ENCODE measurements at regions not wholly inside any gene's neighbourhood (a gene's known extent, or its start where the extent isn't known, plus 50 kb on each side); places are given as distances from the start of the nearest gene placed in this dataset.

DNA sequence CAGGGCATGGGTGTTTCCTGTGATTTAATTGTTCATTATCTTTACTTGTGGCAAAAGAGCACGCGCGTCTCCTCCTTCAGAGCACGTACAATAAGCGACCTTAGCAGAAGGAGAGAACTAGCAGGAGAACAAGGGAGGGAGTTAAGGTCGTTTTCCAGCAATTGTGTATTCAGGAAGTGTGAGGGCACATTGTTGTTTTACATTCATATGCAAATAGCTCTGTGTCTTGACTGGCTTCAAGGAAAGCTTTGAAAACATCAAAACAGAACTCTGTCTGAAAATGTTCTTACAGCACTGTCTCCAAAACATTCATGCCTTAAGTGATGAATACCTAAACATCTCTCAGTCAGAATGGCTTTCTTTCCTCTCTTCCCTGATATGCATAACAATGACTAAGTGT, 499.1 kb downstream of the ACTR3B start:
- ChIA-PET POLR2A (no interaction called here), CTCF (no interaction called here)
- peaks cover 95% of the 10 kb centered on the region for H3K9me3 Mint-ChIP-seq
- no peak overlapping the region for H3K4me3 Mint-ChIP-seq
- H3K4me1 Mint-ChIP-seq: peaks cover 3% of the 10 kb centered on the region; the same call in 1 of the 2 replicates
- no peak for DNase-seq (ENCODE audit: low spot score)
- ATAC-seq: peak; percentile 28
- TF ChIP-seq ZNF219 (CRISPR knock-in tag; IDR thresholded peaks at IDR 0.05; ENCODE audit: borderline replicate concordance) (no peak), SP1 (CRISPR knock-in tag; conservative IDR thresholded peaks at IDR 0.05) (no peak), SOX15 (CRISPR knock-in tag; IDR thresholded peaks at IDR 0.05) (no peak)
- TF ChIP-seq, protein P1, sequence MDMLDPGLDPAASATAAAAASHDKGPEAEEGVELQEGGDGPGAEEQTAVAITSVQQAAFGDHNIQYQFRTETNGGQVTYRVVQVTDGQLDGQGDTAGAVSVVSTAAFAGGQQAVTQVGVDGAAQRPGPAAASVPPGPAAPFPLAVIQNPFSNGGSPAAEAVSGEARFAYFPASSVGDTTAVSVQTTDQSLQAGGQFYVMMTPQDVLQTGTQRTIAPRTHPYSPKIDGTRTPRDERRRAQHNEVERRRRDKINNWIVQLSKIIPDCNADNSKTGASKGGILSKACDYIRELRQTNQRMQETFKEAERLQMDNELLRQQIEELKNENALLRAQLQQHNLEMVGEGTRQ (CRISPR knock-in tag; IDR thresholded peaks at IDR 0.05): no peak
- TF ChIP-seq, protein P2, sequence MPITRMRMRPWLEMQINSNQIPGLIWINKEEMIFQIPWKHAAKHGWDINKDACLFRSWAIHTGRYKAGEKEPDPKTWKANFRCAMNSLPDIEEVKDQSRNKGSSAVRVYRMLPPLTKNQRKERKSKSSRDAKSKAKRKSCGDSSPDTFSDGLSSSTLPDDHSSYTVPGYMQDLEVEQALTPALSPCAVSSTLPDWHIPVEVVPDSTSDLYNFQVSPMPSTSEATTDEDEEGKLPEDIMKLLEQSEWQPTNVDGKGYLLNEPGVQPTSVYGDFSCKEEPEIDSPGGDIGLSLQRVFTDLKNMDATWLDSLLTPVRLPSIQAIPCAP (CRISPR knock-in tag; IDR thresholded peaks at IDR 0.05): no peak
- H3K36me3 Mint-ChIP-seq: peaks cover 79% of the 10 kb centered on the region
- H3K27ac Mint-ChIP-seq: no peak overlapping the region
- peaks cover 10% of the 10 kb centered on the region for H3K27me3 Mint-ChIP-seq (ENCODE audit: low read depth)

DNA sequence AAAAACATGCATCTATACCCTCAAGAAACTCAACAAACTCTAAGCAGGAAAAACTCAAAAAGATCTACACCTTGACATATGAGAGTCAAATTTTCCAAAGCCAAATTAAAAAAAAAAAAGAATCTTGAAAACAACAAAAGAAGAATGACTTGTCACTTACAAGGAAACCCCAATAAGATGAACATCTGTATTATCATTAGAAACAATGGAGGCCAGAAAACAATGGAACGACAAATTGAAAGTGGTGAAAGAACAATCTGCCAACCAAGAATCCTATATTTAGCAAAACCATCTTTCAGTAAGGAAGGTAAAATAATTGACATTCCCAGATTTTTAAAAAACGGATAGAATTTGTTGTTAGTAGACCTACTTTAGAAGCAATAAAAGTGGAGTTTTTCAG, 516.8 kb downstream of the ACTR3B start:
- ChIA-PET CTCF (no interaction called here), POLR2A (no interaction called here)
- DNase-seq (ENCODE audit: low spot score): no peak
- Mint-ChIP-seq H3K4me1 (no peaks in the 10 kb centered on the region), H3K27me3 (ENCODE audit: low read depth) (peaks cover 3% of the 10 kb centered on the region; the same call in 1 of the 2 replicates), H3K27ac (no peak overlapping the region), H3K36me3 (peaks cover 54% of the 10 kb centered on the region), H3K4me3 (no peak overlapping the region), H3K9me3 (peaks cover 86% of the 10 kb centered on the region)
- no peak for TF ChIP-seq ZBTB21 (CRISPR knock-in tag; IDR thresholded peaks at IDR 0.05; ENCODE audit: borderline replicate concordance)
- TF ChIP-seq RELA (CRISPR knock-in tag; IDR thresholded peaks at IDR 0.05; ENCODE audit: borderline replicate concordance): no peak
- TF ChIP-seq, protein P3, sequence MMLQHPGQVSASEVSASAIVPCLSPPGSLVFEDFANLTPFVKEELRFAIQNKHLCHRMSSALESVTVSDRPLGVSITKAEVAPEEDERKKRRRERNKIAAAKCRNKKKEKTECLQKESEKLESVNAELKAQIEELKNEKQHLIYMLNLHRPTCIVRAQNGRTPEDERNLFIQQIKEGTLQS (CRISPR knock-in tag; conservative IDR thresholded peaks at IDR 0.05): no peak
- TF ChIP-seq, protein P4, sequence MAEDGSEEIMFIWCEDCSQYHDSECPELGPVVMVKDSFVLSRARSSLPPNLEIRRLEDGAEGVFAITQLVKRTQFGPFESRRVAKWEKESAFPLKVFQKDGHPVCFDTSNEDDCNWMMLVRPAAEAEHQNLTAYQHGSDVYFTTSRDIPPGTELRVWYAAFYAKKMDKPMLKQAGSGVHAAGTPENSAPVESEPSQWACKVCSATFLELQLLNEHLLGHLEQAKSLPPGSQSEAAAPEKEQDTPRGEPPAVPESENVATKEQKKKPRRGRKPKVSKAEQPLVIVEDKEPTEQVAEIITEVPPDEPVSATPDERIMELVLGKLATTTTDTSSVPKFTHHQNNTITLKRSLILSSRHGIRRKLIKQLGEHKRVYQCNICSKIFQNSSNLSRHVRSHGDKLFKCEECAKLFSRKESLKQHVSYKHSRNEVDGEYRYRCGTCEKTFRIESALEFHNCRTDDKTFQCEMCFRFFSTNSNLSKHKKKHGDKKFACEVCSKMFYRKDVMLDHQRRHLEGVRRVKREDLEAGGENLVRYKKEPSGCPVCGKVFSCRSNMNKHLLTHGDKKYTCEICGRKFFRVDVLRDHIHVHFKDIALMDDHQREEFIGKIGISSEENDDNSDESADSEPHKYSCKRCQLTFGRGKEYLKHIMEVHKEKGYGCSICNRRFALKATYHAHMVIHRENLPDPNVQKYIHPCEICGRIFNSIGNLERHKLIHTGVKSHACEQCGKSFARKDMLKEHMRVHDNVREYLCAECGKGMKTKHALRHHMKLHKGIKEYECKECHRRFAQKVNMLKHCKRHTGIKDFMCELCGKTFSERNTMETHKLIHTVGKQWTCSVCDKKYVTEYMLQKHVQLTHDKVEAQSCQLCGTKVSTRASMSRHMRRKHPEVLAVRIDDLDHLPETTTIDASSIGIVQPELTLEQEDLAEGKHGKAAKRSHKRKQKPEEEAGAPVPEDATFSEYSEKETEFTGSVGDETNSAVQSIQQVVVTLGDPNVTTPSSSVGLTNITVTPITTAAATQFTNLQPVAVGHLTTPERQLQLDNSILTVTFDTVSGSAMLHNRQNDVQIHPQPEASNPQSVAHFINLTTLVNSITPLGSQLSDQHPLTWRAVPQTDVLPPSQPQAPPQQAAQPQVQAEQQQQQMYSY (CRISPR knock-in tag; IDR thresholded peaks at IDR 0.05): no peak
- no peak for TF ChIP-seq ZNF138 (CRISPR knock-in tag; conservative IDR thresholded peaks at IDR 0.05)
- ATAC-seq: no peak

DNA sequence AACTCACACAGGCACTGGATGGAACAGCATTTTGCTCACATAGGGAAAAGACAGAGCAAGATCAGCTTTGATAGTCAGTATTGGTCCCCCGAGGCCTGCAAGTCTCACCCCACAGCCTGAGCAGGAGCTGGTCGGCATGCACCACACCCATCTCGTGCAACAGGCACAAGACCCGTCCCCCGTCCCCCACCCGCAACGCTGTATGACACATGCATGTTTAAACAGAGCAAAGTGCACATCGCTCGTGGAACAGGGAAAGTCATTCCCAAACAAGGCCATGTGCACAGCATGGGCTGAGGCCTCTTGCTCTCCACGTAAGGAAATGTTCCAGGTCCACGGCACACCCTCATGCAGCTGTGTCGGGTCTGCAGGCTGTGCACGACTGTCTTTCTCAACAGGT, 527.2 kb downstream of the ACTR3B start:
- POLR2A ChIA-PET: no interaction called here
- Mint-ChIP-seq H3K27me3 (ENCODE audit: low read depth) (peaks cover 4% of the 10 kb centered on the region; the same call in 1 of the 2 replicates), H3K36me3 (peaks cover 62% of the 10 kb centered on the region), H3K4me1 (no peaks in the 10 kb centered on the region), H3K4me3 (no peak overlapping the region), H3K27ac (no peak overlapping the region), H3K9me3 (peaks cover 86% of the 10 kb centered on the region)
- no peak for TF ChIP-seq NFATC4 (CRISPR knock-in tag; IDR thresholded peaks at IDR 0.05)
- TF ChIP-seq RELA (CRISPR knock-in tag; IDR thresholded peaks at IDR 0.05; ENCODE audit: borderline replicate concordance): no peak
- TF ChIP-seq, protein P5, sequence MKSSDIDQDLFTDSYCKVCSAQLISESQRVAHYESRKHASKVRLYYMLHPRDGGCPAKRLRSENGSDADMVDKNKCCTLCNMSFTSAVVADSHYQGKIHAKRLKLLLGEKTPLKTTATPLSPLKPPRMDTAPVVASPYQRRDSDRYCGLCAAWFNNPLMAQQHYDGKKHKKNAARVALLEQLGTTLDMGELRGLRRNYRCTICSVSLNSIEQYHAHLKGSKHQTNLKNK (CRISPR knock-in tag; IDR thresholded peaks at IDR 0.05): no peak
- TF ChIP-seq, protein P6, sequence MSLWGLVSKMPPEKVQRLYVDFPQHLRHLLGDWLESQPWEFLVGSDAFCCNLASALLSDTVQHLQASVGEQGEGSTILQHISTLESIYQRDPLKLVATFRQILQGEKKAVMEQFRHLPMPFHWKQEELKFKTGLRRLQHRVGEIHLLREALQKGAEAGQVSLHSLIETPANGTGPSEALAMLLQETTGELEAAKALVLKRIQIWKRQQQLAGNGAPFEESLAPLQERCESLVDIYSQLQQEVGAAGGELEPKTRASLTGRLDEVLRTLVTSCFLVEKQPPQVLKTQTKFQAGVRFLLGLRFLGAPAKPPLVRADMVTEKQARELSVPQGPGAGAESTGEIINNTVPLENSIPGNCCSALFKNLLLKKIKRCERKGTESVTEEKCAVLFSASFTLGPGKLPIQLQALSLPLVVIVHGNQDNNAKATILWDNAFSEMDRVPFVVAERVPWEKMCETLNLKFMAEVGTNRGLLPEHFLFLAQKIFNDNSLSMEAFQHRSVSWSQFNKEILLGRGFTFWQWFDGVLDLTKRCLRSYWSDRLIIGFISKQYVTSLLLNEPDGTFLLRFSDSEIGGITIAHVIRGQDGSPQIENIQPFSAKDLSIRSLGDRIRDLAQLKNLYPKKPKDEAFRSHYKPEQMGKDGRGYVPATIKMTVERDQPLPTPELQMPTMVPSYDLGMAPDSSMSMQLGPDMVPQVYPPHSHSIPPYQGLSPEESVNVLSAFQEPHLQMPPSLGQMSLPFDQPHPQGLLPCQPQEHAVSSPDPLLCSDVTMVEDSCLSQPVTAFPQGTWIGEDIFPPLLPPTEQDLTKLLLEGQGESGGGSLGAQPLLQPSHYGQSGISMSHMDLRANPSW (CRISPR knock-in tag; conservative IDR thresholded peaks at IDR 0.05; ENCODE audit: low read depth): no peak
- TF ChIP-seq ATF1 (CRISPR knock-in tag; IDR thresholded peaks at IDR 0.05): no peak
- TF ChIP-seq, protein P7, sequence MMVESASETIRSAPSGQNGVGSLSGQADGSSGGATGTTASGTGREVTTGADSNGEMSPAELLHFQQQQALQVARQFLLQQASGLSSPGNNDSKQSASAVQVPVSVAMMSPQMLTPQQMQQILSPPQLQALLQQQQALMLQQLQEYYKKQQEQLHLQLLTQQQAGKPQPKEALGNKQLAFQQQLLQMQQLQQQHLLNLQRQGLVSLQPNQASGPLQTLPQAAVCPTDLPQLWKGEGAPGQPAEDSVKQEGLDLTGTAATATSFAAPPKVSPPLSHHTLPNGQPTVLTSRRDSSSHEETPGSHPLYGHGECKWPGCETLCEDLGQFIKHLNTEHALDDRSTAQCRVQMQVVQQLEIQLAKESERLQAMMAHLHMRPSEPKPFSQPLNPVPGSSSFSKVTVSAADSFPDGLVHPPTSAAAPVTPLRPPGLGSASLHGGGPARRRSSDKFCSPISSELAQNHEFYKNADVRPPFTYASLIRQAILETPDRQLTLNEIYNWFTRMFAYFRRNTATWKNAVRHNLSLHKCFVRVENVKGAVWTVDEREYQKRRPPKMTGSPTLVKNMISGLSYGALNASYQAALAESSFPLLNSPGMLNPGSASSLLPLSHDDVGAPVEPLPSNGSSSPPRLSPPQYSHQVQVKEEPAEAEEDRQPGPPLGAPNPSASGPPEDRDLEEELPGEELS (CRISPR knock-in tag; IDR thresholded peaks at IDR 0.05): no peak
- TF ChIP-seq, protein P8, sequence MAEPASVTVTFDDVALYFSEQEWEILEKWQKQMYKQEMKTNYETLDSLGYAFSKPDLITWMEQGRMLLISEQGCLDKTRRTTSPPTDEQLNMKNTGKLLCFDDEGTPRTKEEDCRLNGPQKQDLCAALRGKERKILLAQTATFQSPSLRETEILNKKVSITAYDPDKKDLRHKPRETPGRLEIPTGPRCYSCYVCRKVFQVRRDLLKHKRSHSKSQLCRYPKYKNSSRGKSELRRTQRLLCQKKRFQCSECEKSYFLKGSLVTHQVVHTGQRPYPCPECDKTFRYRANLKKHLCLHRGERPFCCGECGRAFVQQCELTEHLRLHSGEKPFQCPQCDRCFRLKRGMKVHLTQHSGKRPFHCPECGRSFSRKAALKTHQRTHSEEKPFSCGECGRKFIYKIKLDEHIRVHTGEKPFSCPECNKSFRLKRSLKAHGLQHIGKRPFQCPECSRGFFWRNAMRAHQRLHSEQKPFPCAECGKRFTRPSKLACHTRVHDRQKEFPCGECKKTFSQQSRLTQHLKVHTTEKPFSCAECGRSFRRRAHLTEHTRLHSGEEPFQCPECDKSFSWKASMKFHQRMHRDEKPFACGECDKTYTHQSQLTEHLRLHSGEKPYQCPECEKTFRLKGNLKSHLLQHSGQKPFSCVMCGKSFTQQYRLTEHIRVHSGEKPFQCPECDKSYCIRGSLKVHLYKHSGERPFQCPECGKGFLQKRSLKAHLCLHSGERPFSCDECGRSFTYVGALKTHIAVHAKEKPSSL (CRISPR knock-in tag; conservative IDR thresholded peaks at IDR 0.05): no peak
- CTCF ChIA-PET: no interaction called here
- DNase-seq (ENCODE audit: low spot score): no peak
- ATAC-seq: no peak

All from WTC11 (cell line).